NB4 (cell line): ENCODE measurements at regions not wholly inside any gene's neighbourhood (a gene's known extent, or its start where the extent isn't known, plus 50 kb on each side); places are given as distances from the start of the nearest gene placed in this dataset.

Experiments
- DNase-seq: peaks from one replicate; pipeline ENCODE4 v3.0.0; 2010; ENCODE audit warnings: low read depth
- H3K4me3 ChIP-seq: one replicate; pipeline ENCODE4 v1.5.1; 2011; ENCODE audit warnings: mild to moderate bottlenecking, low read depth, low read length, moderate library complexity
- MYC ChIP-seq: IDR thresholded peaks from 2 replicates; pipeline ENCODE4 v1.6.1; 2011; ENCODE audit warnings: low read depth, low read length
- POLR2A ChIP-seq: IDR thresholded peaks from 2 replicates; pipeline ENCODE4 v1.6.1; 2011; ENCODE audit warnings: mild to moderate bottlenecking; ENCODE audit not compliant: insufficient read length; ENCODE audit errors: extremely low read depth
- TF ChIP-seq, protein P1 (sequence below): IDR thresholded peaks from one replicate; pipeline ENCODE4 v1.5.1; 2012; ENCODE audit warnings: low read depth, low read length
- TF ChIP-seq, protein P2 (sequence below): IDR thresholded peaks from 2 replicates; pipeline ENCODE4 v1.6.1; 2011; ENCODE audit warnings: low read depth, low read length

DNA sequence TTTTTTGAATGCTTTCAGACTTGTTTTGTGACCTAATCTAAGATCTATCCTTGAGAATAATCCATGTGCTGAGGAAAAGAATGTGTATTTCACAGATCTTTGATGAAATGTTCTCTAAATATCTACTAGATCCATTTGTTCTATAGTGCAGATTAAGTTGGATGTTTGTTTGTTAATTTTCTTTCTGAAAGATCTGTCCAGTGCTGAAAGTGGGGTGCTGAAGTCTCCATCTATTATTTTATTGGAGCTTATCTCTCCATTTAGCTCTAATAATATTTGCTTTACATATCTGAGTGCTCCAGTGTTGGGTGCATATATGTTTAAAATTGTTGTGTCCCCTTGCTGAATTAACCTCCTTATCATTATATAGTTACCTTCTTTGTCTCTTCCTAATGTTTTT, 303.6 kb downstream of the HTR1B start:
- TF ChIP-seq POLR2A (no peak), MYC (no peak)
- TF ChIP-seq, protein P1, sequence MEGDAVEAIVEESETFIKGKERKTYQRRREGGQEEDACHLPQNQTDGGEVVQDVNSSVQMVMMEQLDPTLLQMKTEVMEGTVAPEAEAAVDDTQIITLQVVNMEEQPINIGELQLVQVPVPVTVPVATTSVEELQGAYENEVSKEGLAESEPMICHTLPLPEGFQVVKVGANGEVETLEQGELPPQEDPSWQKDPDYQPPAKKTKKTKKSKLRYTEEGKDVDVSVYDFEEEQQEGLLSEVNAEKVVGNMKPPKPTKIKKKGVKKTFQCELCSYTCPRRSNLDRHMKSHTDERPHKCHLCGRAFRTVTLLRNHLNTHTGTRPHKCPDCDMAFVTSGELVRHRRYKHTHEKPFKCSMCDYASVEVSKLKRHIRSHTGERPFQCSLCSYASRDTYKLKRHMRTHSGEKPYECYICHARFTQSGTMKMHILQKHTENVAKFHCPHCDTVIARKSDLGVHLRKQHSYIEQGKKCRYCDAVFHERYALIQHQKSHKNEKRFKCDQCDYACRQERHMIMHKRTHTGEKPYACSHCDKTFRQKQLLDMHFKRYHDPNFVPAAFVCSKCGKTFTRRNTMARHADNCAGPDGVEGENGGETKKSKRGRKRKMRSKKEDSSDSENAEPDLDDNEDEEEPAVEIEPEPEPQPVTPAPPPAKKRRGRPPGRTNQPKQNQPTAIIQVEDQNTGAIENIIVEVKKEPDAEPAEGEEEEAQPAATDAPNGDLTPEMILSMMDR: no peak
- TF ChIP-seq, protein P2, sequence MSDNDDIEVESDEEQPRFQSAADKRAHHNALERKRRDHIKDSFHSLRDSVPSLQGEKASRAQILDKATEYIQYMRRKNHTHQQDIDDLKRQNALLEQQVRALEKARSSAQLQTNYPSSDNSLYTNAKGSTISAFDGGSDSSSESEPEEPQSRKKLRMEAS: no peak
- no peak overlapping the region for H3K4me3 ChIP-seq
- no peak for DNase-seq

DNA sequence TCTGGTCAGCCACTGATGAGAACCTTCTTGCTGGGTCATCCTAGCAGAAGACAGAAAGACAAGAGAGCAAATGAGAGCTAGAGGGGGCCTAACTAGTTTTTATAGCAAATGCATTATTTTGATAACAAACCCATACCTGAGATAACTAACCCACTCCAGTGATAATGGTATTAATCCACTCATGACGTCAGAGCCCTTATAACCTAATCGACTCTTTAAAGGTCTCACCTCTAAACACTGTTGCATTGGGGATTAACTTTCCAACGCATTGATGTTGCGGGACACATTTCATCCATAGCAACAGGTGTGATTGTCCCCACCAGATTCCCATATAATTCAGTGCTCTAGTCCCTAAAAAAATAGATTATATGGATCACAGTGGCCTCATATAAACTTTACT, 312.1 kb downstream of the HTR1B start:
- TF ChIP-seq, protein P1: no peak
- TF ChIP-seq, protein P2: no peak
- TF ChIP-seq POLR2A (no peak), MYC (no peak)
- no peak for DNase-seq
- no peak overlapping the region for H3K4me3 ChIP-seq

DNA sequence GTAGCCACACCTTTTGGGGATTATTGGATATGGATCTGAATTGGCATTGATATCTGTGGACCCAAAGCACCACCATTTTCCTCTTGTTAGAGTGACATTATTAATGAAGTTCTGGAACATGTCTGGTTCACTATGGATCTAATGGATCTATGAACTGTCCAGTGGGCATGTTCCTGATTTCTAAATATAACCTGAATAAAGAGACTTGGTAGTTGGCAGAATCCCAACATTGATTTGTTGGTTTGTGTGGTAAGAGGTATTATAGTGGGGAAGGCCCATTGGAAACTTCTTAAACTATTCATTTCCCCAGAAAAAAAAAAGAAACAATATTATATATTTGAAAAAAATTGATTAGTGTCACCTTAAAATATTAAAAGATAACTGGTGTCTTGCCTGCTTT, 312.6 kb downstream of the HTR1B start:
- no peak overlapping the region for H3K4me3 ChIP-seq
- TF ChIP-seq, protein P2: no peak
- TF ChIP-seq, protein P1: no peak
- TF ChIP-seq POLR2A (no peak), MYC (no peak)
- DNase-seq: no peak

DNA sequence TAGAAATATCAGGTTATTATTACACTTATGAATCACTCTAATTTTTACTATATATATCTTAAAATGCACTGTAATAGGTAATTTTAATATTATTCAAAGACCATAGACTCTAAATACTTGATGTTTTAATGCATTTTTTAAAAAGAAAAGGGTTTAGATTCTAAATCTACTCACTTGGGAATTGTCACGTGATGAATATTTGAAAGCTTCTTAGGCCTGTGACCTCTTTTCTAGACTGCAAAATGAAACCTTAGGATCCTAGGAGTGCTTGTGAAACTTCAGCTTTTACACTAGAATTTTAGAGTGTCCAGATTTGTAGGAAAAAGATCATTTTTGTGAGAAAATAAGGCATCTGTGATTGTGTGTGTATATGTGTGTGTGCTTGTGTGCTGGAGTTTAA, 318.0 kb downstream of the HTR1B start:
- no peak for DNase-seq
- TF ChIP-seq MYC (no peak), POLR2A (no peak)
- TF ChIP-seq, protein P2: no peak
- TF ChIP-seq, protein P1: no peak

DNA sequence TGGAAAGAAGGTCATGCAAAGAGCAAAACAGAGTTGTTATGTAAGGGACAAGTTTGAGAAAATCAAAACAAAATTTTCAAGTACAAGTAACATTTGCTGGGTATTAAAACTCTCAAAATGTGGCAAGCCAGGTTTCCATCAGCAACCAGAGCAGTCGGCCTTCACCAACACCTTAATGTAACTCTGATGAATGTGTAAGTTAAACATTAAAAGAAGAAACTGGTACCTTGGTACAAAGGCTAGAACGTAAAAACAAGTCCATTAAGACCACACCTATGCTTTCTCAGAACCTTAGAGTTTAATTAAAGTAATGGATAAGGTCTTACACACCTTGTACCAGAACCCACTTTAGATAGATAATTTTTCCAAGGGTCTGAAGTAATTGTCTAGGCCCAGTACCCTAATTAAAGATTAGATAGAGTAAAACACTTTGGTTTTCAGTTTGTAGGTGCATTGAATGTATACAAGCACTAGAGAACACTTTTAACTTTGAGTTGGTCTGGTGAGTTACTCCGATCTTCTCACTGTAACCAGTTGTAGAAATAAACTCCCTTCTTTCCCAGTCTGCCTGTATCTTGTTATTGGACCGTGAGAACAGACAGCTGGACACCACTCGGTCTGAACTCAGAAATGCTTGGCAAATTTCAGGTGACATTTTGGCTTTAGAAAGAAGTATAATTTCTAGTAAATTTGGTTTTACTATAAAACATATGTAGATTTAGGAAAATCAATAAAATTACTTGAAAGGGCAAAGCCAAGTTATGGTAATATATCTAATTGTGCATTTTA, 319.4 kb downstream of the HTR1B start:
- DNase-seq: no peak
- TF ChIP-seq, protein P2: no peak
- TF ChIP-seq MYC (no peak), POLR2A (no peak)
- TF ChIP-seq, protein P1: no peak
- no peak overlapping the region for H3K4me3 ChIP-seq

More for the DNA sequence above, 318.0 kb downstream of the HTR1B start:
- H3K4me3 ChIP-seq: no peak overlapping the region
